ENCODE measurements at regions not wholly inside any gene's neighbourhood (a gene's known extent, or its start where the extent isn't known, plus 50 kb on each side); places are given as distances from the start of the nearest gene placed in this dataset.

GRCh38 chr5:148912714-148913398 is 86.4 kb downstream of the ADRB2 start:
- Histone ChIP-seq H2AK5ac (ENCODE audit: low read depth, low read length) (peak overlapping the region; percentile 86), H3K4me1 (ENCODE audit: control insufficient read depth, insufficient read depth, low read length) (peaks cover 47% of the 10 kb centered on the region), H2BK5ac (ENCODE audit: low read depth, low read length, poor library complexity, severe bottlenecking) (peak overlapping the region; percentile 95), H2AK9ac (replicated peaks; ENCODE audit: low read depth, low read length, poor library complexity) (peak overlapping the region; percentile 5), H3K4ac (ENCODE audit: low read depth, low read length) (peak overlapping the region; percentile 92), H4K5ac (ENCODE audit: low read depth, low read length) (peak overlapping the region; percentile 63; the same call in 1 of the 2 replicates), H3K4me3 (ENCODE audit: insufficient read depth, low read depth, low read length) (no peak overlapping the region), H3K79me1 (ENCODE audit: low read depth in 1 of 2, low read length in 2 of 2) (peaks cover 0 to 18% of the 10 kb centered on the region in 2 experiments; a peak in 1 of 4 replicates), H4K20me1 (ENCODE audit: insufficient read depth, low read length) (no peaks in the 10 kb centered on the region), H3K23ac (ENCODE audit: low read depth, low read length) (peak overlapping the region; percentile 77), H3K56ac (ENCODE audit: extremely low read depth, insufficient read depth, low read length) (peak overlapping the region; percentile 70), H2BK20ac (ENCODE audit: low read depth, low read length) (peak overlapping the region; percentile 93), H3K4me2 (ENCODE audit: low read depth, low read length) (peak overlapping the region; percentile 25), H3K9me3 (ENCODE audit: control insufficient read depth, insufficient read depth, low read length) (no peaks in the 10 kb centered on the region), H3K27ac (ENCODE audit: insufficient read depth, low read length) (peak overlapping the region; percentile 86), H2BK15ac (ENCODE audit: low read depth, low read length) (peak overlapping the region; percentile 52; the same call in 2 of the 3 replicates), H3K18ac (ENCODE audit: low read depth, low read length) (peak overlapping the region; percentile 70), H4K8ac (ENCODE audit: low read depth in 2 of 2, low read length in 2 of 2) (peak overlapping the region; percentile 25 to 88), H2AFZ (replicated peaks; ENCODE audit: low read length, poor library complexity) (peak overlapping the region; percentile 84), H3K36me3 (ENCODE audit: control insufficient read depth, insufficient read depth, low read length) (no peaks in the 10 kb centered on the region), H3K27me3 (ENCODE audit: control insufficient read depth, insufficient read depth, low read length) (no peaks in the 10 kb centered on the region), H4K91ac (ENCODE audit: insufficient read depth, low read depth, low read length) (peak overlapping the region; percentile 89), H2BK120ac (ENCODE audit: low read depth, low read length) (peak overlapping the region; percentile 94), H3K9ac (ENCODE audit: low read depth, low read length) (peak overlapping the region; percentile 47), H3K9me1 (ENCODE audit: insufficient read depth, low read length) (peaks cover 53% of the 10 kb centered on the region), H3K14ac (replicated peaks; ENCODE audit: low read depth, low read length) (peak overlapping the region; percentile 80)
- no TSS peak for BruUV-seq (replicated peaks)
- dilution Hi-C loops (cut with HindIII; ENCODE audit: low sequenced_read_pairs, unreplicated experiment) (no loop called here), in situ Hi-C loops (cut with MboI; ENCODE audit: low sequenced_read_pairs) (no loop called here), intact Hi-C loops (cut with micrococcal nuclease) (loop anchor here (1.0 to 5.0 kb wide), 6 partner anchors 52 to 199 kb away; partner anchors contain the start of gene ADRB2)
- no CpG with 5 or more reads among the region's 9 CpGs for WGBS, 2 experiments (ENCODE audit: extremely low coverage in 2 of 2, insufficient read length in 1 of 2)
- DNase-seq (peak; percentile 99), ATAC-seq (ENCODE audit: low read depth) (peak; percentile 80)
- POLR2A ChIA-PET (ENCODE audit: unreplicated experiment) = no interaction called here
- CTCF ChIA-PET = interaction anchor here (0.7 to 1.7 kb wide), 4 partner anchors 14 to 202 kb away, joined by 3 to 5 read pairs (median 4); no protein-coding TSS in a partner anchor
- TF ChIP-seq RCOR1 (IDR thresholded peaks at IDR 0.05; ENCODE audit: insufficient replicate concordance, low read length) (peak; percentile 95), CEBPB (IDR thresholded peaks at IDR 0.05; ENCODE audit: low read depth, low read length) (peak; percentile 64; the same call in 1 of the 2 replicates), CTCF (conservative IDR thresholded peaks at IDR 0.05; ENCODE audit: low read depth, low read length) (peak; percentile 35), FOS (IDR thresholded peaks at IDR 0.05; ENCODE audit: low read depth, low read length) (peak; percentile 94), NFE2L2 (IDR thresholded peaks at IDR 0.05; ENCODE audit: low read depth, low read length) (peak; percentile 63; the same call in 1 of the 2 replicates), CHD1 (IDR thresholded peaks at IDR 0.05; ENCODE audit: low read depth, low read length) (no peak), BHLHE40 (IDR thresholded peaks at IDR 0.05; ENCODE audit: low read depth, low read length) (peak; percentile 81), MXI1 (IDR thresholded peaks at IDR 0.05; ENCODE audit: borderline replicate concordance, low read depth, low read length) (no peak), RFX5 (IDR thresholded peaks at IDR 0.05; ENCODE audit: low read depth, low read length) (no peak), USF2 (IDR thresholded peaks at IDR 0.05; ENCODE audit: low read depth, low read length) (0 out of 2 replicates have a peak, but pooled peaks have one; percentile 5), MAZ (IDR thresholded peaks at IDR 0.05; ENCODE audit: borderline replicate concordance, low read depth, low read length) (0 out of 2 replicates have a peak, but pooled peaks have one; percentile 37), MAFK (IDR thresholded peaks at IDR 0.05; ENCODE audit: low read depth, low read length) (no peak; the same call in 1 of the 2 replicates), ELK1 (IDR thresholded peaks at IDR 0.05; ENCODE audit: borderline replicate concordance, low read depth, low read length) (no peak)

Measured in IMR-90 (cell line).